NT2/D1 (cell line): ENCODE measurements at regions not wholly inside any gene's neighbourhood (a gene's known extent, or its start where the extent isn't known, plus 50 kb on each side); places are given as distances from the start of the nearest gene placed in this dataset.

Source experiments
- SUZ12 ChIP-seq: IDR thresholded peaks from 2 replicates; pipeline ENCODE4 v1.6.1; 2011; ENCODE audit not compliant: insufficient read length, insufficient read depth; ENCODE audit errors: extremely low read depth
- YY1 ChIP-seq: IDR thresholded peaks from 2 replicates; pipeline ENCODE4 v1.6.1; 2011; ENCODE audit not compliant: insufficient read length, insufficient read depth
- ZNF274 ChIP-seq: IDR thresholded peaks from 2 replicates; pipeline ENCODE4 v1.6.1; 2011; ENCODE audit warnings: mild to moderate bottlenecking, low read depth, low read length

GRCh38 chr9:24462951-24463350, 82.7 kb downstream of the IZUMO3 start:
- TF ChIP-seq YY1: no peak
- no peak for TF ChIP-seq SUZ12
- no peak for TF ChIP-seq ZNF274
